AG09309 (cell line): ENCODE measurements at regions not wholly inside any gene's neighbourhood (a gene's known extent, or its start where the extent isn't known, plus 50 kb on each side); places are given as distances from the start of the nearest gene placed in this dataset.
"Not testable (repeated sequence)": the region's sequence is repeated elsewhere in the genome, so short reads cannot be mapped to it uniquely, and the experiment has no call there.

ENCODE experiments used
- DNase-seq: peaks from one replicate; pipeline ENCODE4 v3.0.0-alpha.2; 2010; ENCODE audit warnings: low read depth
- H3K4me3 ChIP-seq: 2 replicates; pipeline ENCODE4 v1.5.1; 2011; ENCODE audit warnings: mild to moderate bottlenecking, low read depth, low read length, moderate library complexity; ENCODE audit not compliant: control insufficient read depth
- CTCF ChIP-seq: IDR thresholded peaks from 2 replicates; pipeline ENCODE4 v1.5.1; 2011; ENCODE audit warnings: mild to moderate bottlenecking, low read depth, low read length, inconsistent platforms; ENCODE audit not compliant: insufficient read depth, control insufficient read depth; ENCODE audit errors: missing control alignments

- H3K4me3 ChIP-seq, result no peak overlapping the region
- DNase-seq, result no peak
- TF ChIP-seq CTCF, result no peak
These were observed 159.8 kb downstream of the NRN1 start for GRCh38 chr6:5846889-5847288.

- no peak overlapping the region for H3K4me3 ChIP-seq
- no peak for TF ChIP-seq CTCF
- no peak for DNase-seq
These were observed 160.4 kb downstream of the NRN1 start for GRCh38 chr6:5846335-5846734.

GRCh38 chr6:5843078-5843477 lies 163.6 kb downstream of the NRN1 start:
- TF ChIP-seq CTCF, result no peak
- no peak for DNase-seq
- no peak overlapping the region for H3K4me3 ChIP-seq

GRCh38 chr6:5840734-5841390 lies 165.9 kb downstream of the NRN1 start:
- DNase-seq, result no peak
- TF ChIP-seq CTCF, result no peak

GRCh38 chr6:5838656-5839396 lies 167.9 kb downstream of the NRN1 start:
- no peak for DNase-seq
- no peak for TF ChIP-seq CTCF
- no peak overlapping the region for H3K4me3 ChIP-seq

More at GRCh38 chr6:5840734-5841390, 165.9 kb downstream of the NRN1 start:
- no peak overlapping the region for H3K4me3 ChIP-seq

- no peak overlapping the region for H3K4me3 ChIP-seq
- DNase-seq, result no peak
- no peak for TF ChIP-seq CTCF
These were observed 169.4 kb downstream of the NRN1 start for GRCh38 chr6:5837323-5837722.

GRCh38 chr6:5836597-5836996 lies 170.1 kb downstream of the NRN1 start:
- DNase-seq, H3K4me3 ChIP-seq: not testable (repeated sequence)
